Erythroblast (primary cell): ENCODE measurements at regions not wholly inside any gene's neighbourhood (a gene's known extent, or its start where the extent isn't known, plus 50 kb on each side); places are given as distances from the start of the nearest gene placed in this dataset.

Source experiments
- GATA1 ChIP-seq: IDR thresholded peaks from 2 replicates; pipeline ENCODE4 v1.6.1; 2011; ENCODE audit warnings: low read depth, mild to moderate bottlenecking, control low read depth, low read length, moderate library complexity
- POLR2A ChIP-seq: IDR thresholded peaks from 2 replicates; pipeline ENCODE4 v1.6.1; 2011; ENCODE audit warnings: mild to moderate bottlenecking, low read length

GRCh38 chr16:65579050-65579449, 457.2 kb upstream of the CDH11 start:
- TF ChIP-seq POLR2A (no peak), GATA1 (no peak)
